ENCODE measurements at regions not wholly inside any gene's neighbourhood (a gene's known extent, or its start where the extent isn't known, plus 50 kb on each side); places are given as distances from the start of the nearest gene placed in this dataset.

DNA sequence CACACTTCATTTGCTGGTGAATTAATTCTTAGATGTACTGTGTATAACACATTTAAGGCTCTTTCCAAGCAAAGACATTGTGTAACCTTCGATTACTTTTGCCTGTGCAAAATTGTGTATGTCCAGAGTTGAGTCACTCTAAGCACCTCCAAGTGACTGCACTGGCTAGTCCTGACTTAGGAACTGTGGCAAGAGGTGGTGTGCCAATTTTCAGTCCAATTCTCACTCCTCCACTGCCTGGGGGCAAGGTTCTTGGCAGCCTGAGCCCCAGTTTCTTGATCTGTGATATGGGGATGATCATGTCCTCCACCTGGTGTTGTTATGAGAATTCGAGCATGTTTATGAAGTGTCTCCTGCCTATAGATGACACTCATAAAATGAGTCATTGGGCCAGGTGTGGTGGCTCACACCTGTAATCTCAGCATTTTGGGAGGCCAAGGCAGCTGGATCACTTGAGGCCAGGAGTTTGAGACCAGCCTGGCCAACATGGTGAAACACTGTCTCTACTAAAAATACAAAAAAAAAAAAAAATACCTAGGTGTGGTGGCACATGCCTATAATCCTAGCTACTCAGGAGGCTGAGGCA is 105.3 kb upstream of the CDYL start:
- POLR2A ChIA-PET = no interaction called here
- DNase-seq (ENCODE audit: extremely low spot score) = no peak
- CTCF ChIA-PET = no interaction called here
- TF ChIP-seq, protein P1, sequence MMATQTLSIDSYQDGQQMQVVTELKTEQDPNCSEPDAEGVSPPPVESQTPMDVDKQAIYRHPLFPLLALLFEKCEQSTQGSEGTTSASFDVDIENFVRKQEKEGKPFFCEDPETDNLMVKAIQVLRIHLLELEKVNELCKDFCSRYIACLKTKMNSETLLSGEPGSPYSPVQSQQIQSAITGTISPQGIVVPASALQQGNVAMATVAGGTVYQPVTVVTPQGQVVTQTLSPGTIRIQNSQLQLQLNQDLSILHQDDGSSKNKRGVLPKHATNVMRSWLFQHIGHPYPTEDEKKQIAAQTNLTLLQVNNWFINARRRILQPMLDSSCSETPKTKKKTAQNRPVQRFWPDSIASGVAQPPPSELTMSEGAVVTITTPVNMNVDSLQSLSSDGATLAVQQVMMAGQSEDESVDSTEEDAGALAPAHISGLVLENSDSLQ (IDR thresholded peaks at IDR 0.05) = no peak
- TF ChIP-seq ZNF384 (IDR thresholded peaks at IDR 0.05) (no peak), TARDBP (IDR thresholded peaks at IDR 0.05) (no peak), ELF4 (IDR thresholded peaks at IDR 0.05) (no peak), FOXK2 (IDR thresholded peaks at IDR 0.05) (no peak), HDGF (IDR thresholded peaks at IDR 0.05; ENCODE audit: borderline replicate concordance) (no peak), L3MBTL2 (conservative IDR thresholded peaks at IDR 0.05) (no peak), FOXM1 (IDR thresholded peaks at IDR 0.05; ENCODE audit: borderline replicate concordance) (no peak), CTBP1 (IDR thresholded peaks at IDR 0.05; ENCODE audit: borderline replicate concordance) (no peak), SUZ12 (IDR thresholded peaks at IDR 0.05) (no peak), NFRKB (IDR thresholded peaks at IDR 0.05) (no peak), FOXA1 (IDR thresholded peaks at IDR 0.05) (no peak), LEF1 (IDR thresholded peaks at IDR 0.05; ENCODE audit: borderline replicate concordance) (no peak), SP1 (IDR thresholded peaks at IDR 0.05) (no peak), BHLHE40 (IDR thresholded peaks at IDR 0.05; ENCODE audit: borderline replicate concordance) (no peak), ARNT (IDR thresholded peaks at IDR 0.05) (no peak)

DNA sequence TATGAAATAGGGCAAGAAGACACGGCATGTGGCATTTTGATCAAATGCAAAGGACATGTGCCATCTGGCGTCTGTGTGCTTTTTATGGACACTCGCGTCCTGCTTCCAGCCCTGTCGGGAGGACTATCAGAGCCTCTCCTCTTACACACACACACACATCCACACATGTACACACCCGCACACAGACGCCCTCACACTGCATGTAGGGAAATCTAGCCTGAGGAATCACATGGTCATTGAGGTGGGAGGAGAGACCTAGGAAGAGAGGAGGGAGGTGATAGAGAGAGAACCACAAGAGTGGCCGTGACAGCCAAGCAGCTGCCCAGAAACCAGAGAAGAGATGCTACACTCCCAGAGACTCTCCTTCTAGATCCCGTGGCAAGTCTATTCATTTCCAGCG is 105.9 kb upstream of the CDYL start:
- no peak for DNase-seq (ENCODE audit: extremely low spot score)
- ChIA-PET CTCF (no interaction called here), POLR2A (no interaction called here)
- TF ChIP-seq ARNT (IDR thresholded peaks at IDR 0.05) (no peak), ZNF384 (IDR thresholded peaks at IDR 0.05) (no peak), BHLHE40 (IDR thresholded peaks at IDR 0.05; ENCODE audit: borderline replicate concordance) (no peak), SP1 (IDR thresholded peaks at IDR 0.05) (no peak), ELF4 (IDR thresholded peaks at IDR 0.05) (no peak), FOXM1 (IDR thresholded peaks at IDR 0.05; ENCODE audit: borderline replicate concordance) (no peak), TARDBP (IDR thresholded peaks at IDR 0.05) (no peak), SUZ12 (IDR thresholded peaks at IDR 0.05) (no peak), NFRKB (IDR thresholded peaks at IDR 0.05) (no peak), LEF1 (IDR thresholded peaks at IDR 0.05; ENCODE audit: borderline replicate concordance) (no peak), HDGF (IDR thresholded peaks at IDR 0.05; ENCODE audit: borderline replicate concordance) (no peak), FOXA1 (IDR thresholded peaks at IDR 0.05) (no peak), CTBP1 (IDR thresholded peaks at IDR 0.05; ENCODE audit: borderline replicate concordance) (no peak), L3MBTL2 (conservative IDR thresholded peaks at IDR 0.05) (no peak)
- TF ChIP-seq, protein P1 (IDR thresholded peaks at IDR 0.05) = no peak

DNA sequence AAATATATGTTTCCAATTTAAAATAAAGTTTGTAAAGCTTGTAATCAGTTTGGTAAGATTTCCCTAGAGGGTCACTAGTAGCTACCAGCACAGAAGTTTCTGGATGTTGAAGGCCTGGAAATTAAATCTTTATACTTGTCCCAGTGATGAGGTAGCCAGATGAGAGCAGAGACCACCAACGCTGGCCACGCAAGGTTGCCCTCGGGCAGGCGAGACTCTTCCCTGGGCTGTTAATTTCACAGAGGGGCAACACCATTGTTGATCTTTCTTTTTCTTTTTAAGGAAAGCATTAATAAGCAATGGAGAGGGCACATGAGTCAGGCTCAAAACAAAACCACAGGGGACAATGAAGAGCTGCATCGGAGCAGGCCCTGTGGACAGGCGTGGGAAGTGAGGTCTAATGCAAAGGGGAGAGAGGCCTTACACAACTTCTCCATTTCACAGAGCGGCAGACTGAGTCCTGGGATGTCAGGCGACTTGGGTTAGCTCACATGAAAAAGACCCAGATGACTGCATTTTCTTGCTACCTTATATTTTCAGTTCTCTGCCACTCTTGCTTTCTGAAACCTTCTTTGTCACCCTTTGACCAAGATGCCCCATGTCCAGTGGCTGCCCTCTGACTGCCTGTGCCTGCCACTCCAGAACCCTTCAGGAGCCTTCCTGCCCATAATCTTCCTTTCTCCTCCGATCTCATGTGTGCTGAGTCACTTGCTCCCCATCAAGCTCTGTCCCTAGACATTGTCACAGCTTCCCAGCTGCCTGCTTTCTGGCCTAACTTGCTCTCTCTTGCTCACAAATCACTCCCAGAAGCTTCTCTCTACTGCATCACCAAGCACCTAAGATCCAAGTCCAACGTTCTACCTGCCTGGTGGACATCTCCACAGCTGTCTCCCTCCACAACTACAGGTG is 107.7 kb upstream of the CDYL start:
- CTCF ChIA-PET = no interaction called here
- TF ChIP-seq TARDBP (IDR thresholded peaks at IDR 0.05) = no peak
- TF ChIP-seq FOXK2 (IDR thresholded peaks at IDR 0.05) = no peak
- TF ChIP-seq SUZ12 (IDR thresholded peaks at IDR 0.05) = no peak
- TF ChIP-seq BHLHE40 (IDR thresholded peaks at IDR 0.05; ENCODE audit: borderline replicate concordance) = no peak
- no peak for TF ChIP-seq ELF4 (IDR thresholded peaks at IDR 0.05)
- TF ChIP-seq LEF1 (IDR thresholded peaks at IDR 0.05; ENCODE audit: borderline replicate concordance) = no peak
- TF ChIP-seq CTBP1 (IDR thresholded peaks at IDR 0.05; ENCODE audit: borderline replicate concordance) = no peak
- no peak for TF ChIP-seq FOXA1 (IDR thresholded peaks at IDR 0.05)
- DNase-seq (ENCODE audit: extremely low spot score) = no peak
- POLR2A ChIA-PET = interaction anchor here (0.5 kb wide), 1 partner anchor 202 kb away, joined by 3 read pairs; no protein-coding TSS in a partner anchor

DNA sequence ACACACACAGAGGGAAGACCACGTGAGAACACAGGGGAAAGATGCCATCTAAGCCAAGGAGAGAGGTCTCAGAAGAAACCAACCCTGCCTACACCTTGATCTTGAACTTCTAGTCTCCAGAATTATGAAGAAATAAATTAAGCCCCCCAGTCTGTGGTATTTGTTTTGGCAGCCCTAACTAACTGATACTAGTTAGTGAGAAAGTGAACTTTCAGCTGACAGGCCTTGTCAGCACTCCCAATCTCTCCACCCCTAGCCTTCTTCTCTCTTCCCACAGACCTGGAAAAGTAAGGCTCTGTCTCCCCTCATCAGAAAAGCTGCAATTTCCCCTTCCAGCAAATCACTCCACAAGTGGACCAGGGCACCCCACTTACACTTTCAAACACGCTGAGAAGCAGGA is 108.6 kb upstream of the CDYL start:
- no peak for TF ChIP-seq CTBP1 (IDR thresholded peaks at IDR 0.05; ENCODE audit: borderline replicate concordance)
- no peak for TF ChIP-seq FOXM1 (IDR thresholded peaks at IDR 0.05; ENCODE audit: borderline replicate concordance)
- no peak for TF ChIP-seq ARNT (IDR thresholded peaks at IDR 0.05)
- no peak for TF ChIP-seq BHLHE40 (IDR thresholded peaks at IDR 0.05; ENCODE audit: borderline replicate concordance)
- no peak for TF ChIP-seq SP1 (IDR thresholded peaks at IDR 0.05)
- no peak for TF ChIP-seq HDGF (IDR thresholded peaks at IDR 0.05; ENCODE audit: borderline replicate concordance)
- TF ChIP-seq FOXK2 (IDR thresholded peaks at IDR 0.05) = no peak
- POLR2A ChIA-PET = no interaction called here
- CTCF ChIA-PET = no interaction called here
- no peak for DNase-seq (ENCODE audit: extremely low spot score)

DNA sequence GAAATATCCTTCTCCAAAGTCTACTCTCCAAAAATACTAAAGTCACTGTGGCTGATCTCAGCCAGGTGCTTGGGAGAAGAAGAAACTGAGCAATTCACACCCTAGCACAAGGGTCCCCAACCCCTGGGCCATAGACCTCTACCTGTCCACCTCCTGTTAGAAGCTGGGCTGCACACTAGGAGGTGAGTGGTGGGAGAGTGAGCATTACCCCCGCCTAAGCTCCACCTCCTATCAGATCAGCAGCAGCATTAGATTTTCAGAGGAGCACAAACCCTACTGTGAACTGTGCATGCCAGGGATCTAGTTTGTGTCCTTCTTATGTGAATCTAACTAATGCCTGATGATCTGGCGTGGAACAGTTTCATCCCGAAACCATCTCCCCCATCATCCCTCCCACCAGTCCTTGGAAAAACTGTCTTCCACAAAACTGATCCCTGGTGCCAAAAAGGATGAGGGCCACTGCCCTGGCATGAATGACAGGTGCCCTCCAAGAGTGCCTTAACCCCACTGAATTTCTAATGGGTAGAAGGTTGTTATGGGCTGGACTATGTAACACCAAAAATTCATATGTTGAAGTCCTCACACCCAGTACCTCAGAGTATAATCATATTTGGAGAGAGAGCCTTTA is 109.2 kb upstream of the CDYL start:
- no peak for DNase-seq (ENCODE audit: extremely low spot score)
- ChIA-PET CTCF (no interaction called here), POLR2A (no interaction called here)
- TF ChIP-seq NFRKB (IDR thresholded peaks at IDR 0.05) (no peak), FOXA1 (IDR thresholded peaks at IDR 0.05) (no peak), L3MBTL2 (conservative IDR thresholded peaks at IDR 0.05) (no peak), SUZ12 (IDR thresholded peaks at IDR 0.05) (no peak), ARNT (IDR thresholded peaks at IDR 0.05) (no peak), FOXK2 (IDR thresholded peaks at IDR 0.05) (no peak), HDGF (IDR thresholded peaks at IDR 0.05; ENCODE audit: borderline replicate concordance) (no peak), ELF4 (IDR thresholded peaks at IDR 0.05) (no peak), LEF1 (IDR thresholded peaks at IDR 0.05; ENCODE audit: borderline replicate concordance) (no peak), TARDBP (IDR thresholded peaks at IDR 0.05) (no peak)
- TF ChIP-seq, protein P1 (IDR thresholded peaks at IDR 0.05) = no peak

Data from HEK293T (cell line).